OCI-LY3 (cell line): ENCODE measurements at regions not wholly inside any gene's neighbourhood (a gene's known extent, or its start where the extent isn't known, plus 50 kb on each side); places are given as distances from the start of the nearest gene placed in this dataset.

Experiments
- CTCF ChIP-seq: fragments of 200-600, 300-600 bp; sonication (generic); IDR thresholded peaks from 2 replicates; pipeline ENCODE4 v1.5.1; 2014; ENCODE audit warnings: antibody characterized with exemption, low read length, low read depth
- EZH2phosphoT487 ChIP-seq: fragments of 200-600 bp; shearing (Covaris generic); IDR thresholded peaks from 2 replicates; pipeline ENCODE4 v1.6.1; 2018; ENCODE audit warnings: antibody characterized with exemption, mixed run types, low read depth

- no peak for TF ChIP-seq CTCF
- TF ChIP-seq EZH2phosphoT487: no peak
These were observed 74.6 kb upstream of the SOX9 start for GRCh38 chr17:72046178-72046577.
